HepG2 (cell line): ENCODE measurements at regions not wholly inside any gene's neighbourhood (a gene's known extent, or its start where the extent isn't known, plus 50 kb on each side); places are given as distances from the start of the nearest gene placed in this dataset.

Source experiments
- FOXK2 ChIP-seq: fragments of 450-650 bp; IDR thresholded peaks from 2 replicates; pipeline ENCODE4 v1.6.1; 2016
- HIVEP1 ChIP-seq: sonication (generic); formaldehyde crosslinking; IDR thresholded peaks from 2 replicates; pipeline ENCODE4 v1.4.0; 2020; ENCODE audit warnings: mild to moderate bottlenecking, missing genetic modification reagents

DNA sequence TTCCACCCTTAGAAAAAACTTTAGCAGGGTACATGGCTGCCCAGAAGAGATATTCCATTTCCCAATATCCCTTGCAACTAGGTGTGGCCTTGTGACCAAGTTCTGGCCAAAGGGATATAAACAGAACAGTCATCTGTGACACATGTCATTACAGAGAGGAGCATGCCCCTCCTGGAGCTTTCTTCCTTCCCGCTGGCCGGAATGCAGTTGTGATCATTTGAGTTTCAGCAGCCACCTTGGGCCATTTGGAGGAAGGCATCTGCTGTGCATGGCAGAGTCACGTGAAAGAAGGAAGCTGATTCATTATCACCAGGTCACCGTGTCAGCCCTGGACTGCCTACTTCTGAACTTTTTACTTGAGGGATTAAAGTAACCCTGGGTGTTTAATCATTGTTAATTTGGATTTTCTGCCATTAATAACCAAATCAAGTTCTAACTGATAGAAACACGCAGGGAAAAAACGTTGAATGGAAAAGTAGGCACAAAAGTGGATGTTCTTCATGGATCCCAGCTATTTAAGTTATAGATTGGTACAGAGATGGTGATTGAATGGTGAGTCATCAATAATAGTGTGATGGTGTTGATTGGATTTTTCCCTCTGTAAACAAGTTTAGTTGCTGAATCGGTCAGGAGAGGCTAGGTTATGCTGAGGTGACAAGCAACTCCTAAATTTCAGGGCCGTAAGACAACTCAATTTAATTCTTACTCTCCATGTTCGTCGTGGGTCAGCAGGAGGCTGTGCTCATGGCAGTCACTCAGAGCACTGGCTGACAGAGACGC lies 80.7 kb upstream of the CCDC167 start:
- no peak for TF ChIP-seq HIVEP1
- TF ChIP-seq FOXK2, result no peak
